ENCODE measurements at regions not wholly inside any gene's neighbourhood (a gene's known extent, or its start where the extent isn't known, plus 50 kb on each side); places are given as distances from the start of the nearest gene placed in this dataset.

GRCh38 chr3:3745693-3746092 lies 53.5 kb upstream of the LRRN1 start:
- no peak overlapping the region for H3K4me3 Mint-ChIP-seq
- H3K36me3 Mint-ChIP-seq (ENCODE audit: low read depth) = no peaks in the 10 kb centered on the region
- DNase-seq = no peak
- no peaks in the 10 kb centered on the region for H3K27me3 Mint-ChIP-seq
- intact Hi-C loops (cut with micrococcal nuclease) = no loop called here
- no peaks in the 10 kb centered on the region for H3K9me3 Mint-ChIP-seq
- no peaks in the 10 kb centered on the region for H3K4me1 Mint-ChIP-seq
- H3K27ac Mint-ChIP-seq = no peak overlapping the region

- no peak overlapping the region for H3K27ac Mint-ChIP-seq
- no peak for DNase-seq
- no peaks in the 10 kb centered on the region for H3K4me1 Mint-ChIP-seq
- H3K27me3 Mint-ChIP-seq = no peaks in the 10 kb centered on the region
- H3K4me3 Mint-ChIP-seq = no peak overlapping the region
- no peaks in the 10 kb centered on the region for H3K9me3 Mint-ChIP-seq
- no peaks in the 10 kb centered on the region for H3K36me3 Mint-ChIP-seq (ENCODE audit: low read depth)
- intact Hi-C loops (cut with micrococcal nuclease) = no loop called here
Measured at GRCh38 chr3:3744826-3745225, 54.4 kb upstream of the LRRN1 start.

- Mint-ChIP-seq H3K27me3 (no peaks in the 10 kb centered on the region), H3K27ac (no peak overlapping the region), H3K36me3 (ENCODE audit: low read depth) (no peaks in the 10 kb centered on the region), H3K9me3 (no peaks in the 10 kb centered on the region), H3K4me1 (no peaks in the 10 kb centered on the region), H3K4me3 (no peak overlapping the region)
- intact Hi-C loops (cut with micrococcal nuclease) = no loop called here
- no peak for DNase-seq
Measured at GRCh38 chr3:3743754-3744153, 55.5 kb upstream of the LRRN1 start.

GRCh38 chr3:3740061-3740460 lies 59.2 kb upstream of the LRRN1 start:
- DNase-seq = no peak
- no peak overlapping the region for H3K27ac Mint-ChIP-seq
- intact Hi-C loops (cut with micrococcal nuclease) = no loop called here
- H3K27me3 Mint-ChIP-seq = no peaks in the 10 kb centered on the region
- no peaks in the 10 kb centered on the region for H3K4me1 Mint-ChIP-seq
- H3K36me3 Mint-ChIP-seq (ENCODE audit: low read depth) = no peaks in the 10 kb centered on the region
- H3K4me3 Mint-ChIP-seq = no peak overlapping the region
- H3K9me3 Mint-ChIP-seq = no peaks in the 10 kb centered on the region

- Mint-ChIP-seq H3K36me3 (ENCODE audit: low read depth) (no peaks in the 10 kb centered on the region), H3K4me3 (no peak overlapping the region), H3K27me3 (no peaks in the 10 kb centered on the region), H3K9me3 (no peaks in the 10 kb centered on the region), H3K27ac (no peak overlapping the region), H3K4me1 (no peaks in the 10 kb centered on the region)
- DNase-seq = no peak
- intact Hi-C loops (cut with micrococcal nuclease) = no loop called here
Measured at GRCh38 chr3:3739330-3740060, 59.7 kb upstream of the LRRN1 start.

GRCh38 chr3:3737531-3737930 lies 61.7 kb upstream of the LRRN1 start:
- H3K27ac Mint-ChIP-seq = no peak overlapping the region
- no peak for DNase-seq
- H3K9me3 Mint-ChIP-seq = no peaks in the 10 kb centered on the region
- intact Hi-C loops (cut with micrococcal nuclease) = no loop called here
- no peaks in the 10 kb centered on the region for H3K4me1 Mint-ChIP-seq
- no peak overlapping the region for H3K4me3 Mint-ChIP-seq
- H3K27me3 Mint-ChIP-seq = no peaks in the 10 kb centered on the region
- H3K36me3 Mint-ChIP-seq (ENCODE audit: low read depth) = no peaks in the 10 kb centered on the region

- no peaks in the 10 kb centered on the region for H3K27me3 Mint-ChIP-seq
- intact Hi-C loops (cut with micrococcal nuclease) = no loop called here
Measured at GRCh38 chr3:3735919-3736318, 63.3 kb upstream of the LRRN1 start.

GRCh38 chr3:3734881-3735280 lies 64.3 kb upstream of the LRRN1 start:
- Mint-ChIP-seq H3K4me1 (no peaks in the 10 kb centered on the region), H3K4me3 (no peak overlapping the region), H3K9me3 (no peaks in the 10 kb centered on the region), H3K36me3 (ENCODE audit: low read depth) (no peaks in the 10 kb centered on the region), H3K27me3 (no peaks in the 10 kb centered on the region), H3K27ac (no peak overlapping the region)
- intact Hi-C loops (cut with micrococcal nuclease) = no loop called here
- no peak for DNase-seq

More at GRCh38 chr3:3735919-3736318, 63.3 kb upstream of the LRRN1 start:
- Mint-ChIP-seq H3K27ac (no peak overlapping the region), H3K4me1 (no peaks in the 10 kb centered on the region), H3K4me3 (no peak overlapping the region), H3K9me3 (no peaks in the 10 kb centered on the region), H3K36me3 (ENCODE audit: low read depth) (no peaks in the 10 kb centered on the region)
- no peak for DNase-seq

GRCh38 chr3:3729261-3729660 lies 70.0 kb upstream of the LRRN1 start:
- Mint-ChIP-seq H3K27ac (no peak overlapping the region), H3K4me3 (no peak overlapping the region), H3K27me3 (no peaks in the 10 kb centered on the region), H3K4me1 (no peaks in the 10 kb centered on the region), H3K9me3 (no peaks in the 10 kb centered on the region), H3K36me3 (ENCODE audit: low read depth) (no peaks in the 10 kb centered on the region)
- DNase-seq = no peak
- intact Hi-C loops (cut with micrococcal nuclease) = no loop called here

GRCh38 chr3:3726549-3726948 lies 72.7 kb upstream of the LRRN1 start:
- H3K27me3 Mint-ChIP-seq = no peaks in the 10 kb centered on the region
- no peaks in the 10 kb centered on the region for H3K9me3 Mint-ChIP-seq
- no peak overlapping the region for H3K4me3 Mint-ChIP-seq
- no peak overlapping the region for H3K27ac Mint-ChIP-seq
- intact Hi-C loops (cut with micrococcal nuclease) = no loop called here
- no peak for DNase-seq
- no peaks in the 10 kb centered on the region for H3K4me1 Mint-ChIP-seq
- H3K36me3 Mint-ChIP-seq (ENCODE audit: low read depth) = no peaks in the 10 kb centered on the region

- Mint-ChIP-seq H3K36me3 (ENCODE audit: low read depth) (no peaks in the 10 kb centered on the region), H3K4me3 (no peak overlapping the region), H3K9me3 (no peaks in the 10 kb centered on the region), H3K4me1 (no peaks in the 10 kb centered on the region), H3K27me3 (no peaks in the 10 kb centered on the region), H3K27ac (no peak overlapping the region)
- intact Hi-C loops (cut with micrococcal nuclease) = no loop called here
- no peak for DNase-seq
Measured at GRCh38 chr3:3714572-3714971, 84.7 kb upstream of the LRRN1 start.

GRCh38 chr3:3712971-3713370 lies 86.3 kb upstream of the LRRN1 start:
- intact Hi-C loops (cut with micrococcal nuclease) = no loop called here
- DNase-seq = no peak
- H3K4me1 Mint-ChIP-seq = no peaks in the 10 kb centered on the region

GRCh38 chr3:3708769-3709115 lies 90.5 kb upstream of the LRRN1 start:
- Mint-ChIP-seq H3K4me3 (no peak overlapping the region), H3K36me3 (ENCODE audit: low read depth) (no peaks in the 10 kb centered on the region), H3K27ac (no peak overlapping the region), H3K4me1 (no peaks in the 10 kb centered on the region), H3K27me3 (no peaks in the 10 kb centered on the region), H3K9me3 (no peaks in the 10 kb centered on the region)
- DNase-seq = no peak
- intact Hi-C loops (cut with micrococcal nuclease) = no loop called here

More at GRCh38 chr3:3712971-3713370, 86.3 kb upstream of the LRRN1 start:
- H3K27ac Mint-ChIP-seq = no peak overlapping the region
- no peaks in the 10 kb centered on the region for H3K27me3 Mint-ChIP-seq
- no peak overlapping the region for H3K4me3 Mint-ChIP-seq
- no peaks in the 10 kb centered on the region for H3K9me3 Mint-ChIP-seq
- no peaks in the 10 kb centered on the region for H3K36me3 Mint-ChIP-seq (ENCODE audit: low read depth)

- Mint-ChIP-seq H3K4me1 (no peaks in the 10 kb centered on the region), H3K27me3 (no peaks in the 10 kb centered on the region), H3K27ac (no peak overlapping the region), H3K9me3 (no peaks in the 10 kb centered on the region), H3K36me3 (ENCODE audit: low read depth) (no peaks in the 10 kb centered on the region), H3K4me3 (no peak overlapping the region)
- no peak for DNase-seq
- intact Hi-C loops (cut with micrococcal nuclease) = no loop called here
Measured at GRCh38 chr3:3707858-3708768, 91.1 kb upstream of the LRRN1 start.
